A549 (cell line): ENCODE measurements at regions not wholly inside any gene's neighbourhood (a gene's known extent, or its start where the extent isn't known, plus 50 kb on each side); places are given as distances from the start of the nearest gene placed in this dataset.

Experiments used
- E2F6 ChIP-seq: IDR thresholded peaks from 2 replicates; pipeline ENCODE4 v1.6.1; 2012; ENCODE audit warnings: low read depth, borderline replicate concordance
- EP300 ChIP-seq, 2 experiments: fragments of >200 bp; sonication (Bioruptor Twin); formaldehyde crosslinking; IDR thresholded peaks; 2 replicates in 1 of 2; 3 replicates in 1 of 2; pipeline ENCODE4 v1.6.1; 2016 to 2017
- HEYL ChIP-seq: fragments of 250-450 bp; sonication (Bioruptor Pico); IDR thresholded peaks from 2 replicates; pipeline ENCODE4 v1.8.0; 2021; ENCODE audit warnings: mild to moderate bottlenecking, moderate library complexity
- JUNB ChIP-seq: fragments of >200 bp; sonication (Bioruptor Twin); formaldehyde crosslinking; IDR thresholded peaks from 2 replicates; pipeline ENCODE4 v1.6.1; 2016
- KDM1A ChIP-seq: fragments of 200-600 bp; sonication (generic); IDR thresholded peaks from 2 replicates; pipeline ENCODE4 v1.6.1; 2016; ENCODE audit warnings: low read depth, mild to moderate bottlenecking
- KDM5A ChIP-seq: fragments of 200-600 bp; sonication (generic); IDR thresholded peaks from 2 replicates; pipeline ENCODE4 v1.6.1; 2016; ENCODE audit warnings: antibody characterized with exemption, mild to moderate bottlenecking
- MYC ChIP-seq: IDR thresholded peaks from 2 replicates; pipeline ENCODE4 v1.6.1; 2012; ENCODE audit warnings: mild to moderate bottlenecking, inconsistent platforms, low read length, improper control_type of control experiment, borderline replicate concordance
- NR3C1 ChIP-seq: fragments of >200 bp; sonication (Bioruptor Twin); formaldehyde crosslinking; IDR thresholded peaks from 3 replicates; pipeline ENCODE4 v1.6.1; 2017
- POLR2A ChIP-seq: IDR thresholded peaks from 2 replicates; pipeline ENCODE4 v1.6.1; 2012; ENCODE audit warnings: mild to moderate bottlenecking, low read length
- RFX5 ChIP-seq: fragments of 450-650 bp; IDR thresholded peaks from 2 replicates; pipeline ENCODE4 v1.7.1; 2014; ENCODE audit warnings: antibody characterized with exemption, mild to moderate bottlenecking, moderate library complexity
- SMC3 ChIP-seq: fragments of >200 bp; sonication (Bioruptor Twin); formaldehyde crosslinking; IDR thresholded peaks from 3 replicates; pipeline ENCODE4 v1.6.1; 2018; ENCODE audit warnings: inconsistent platforms
- TP53 ChIP-seq: fragments of 250-450 bp; sonication (Bioruptor Pico); IDR thresholded peaks from 2 replicates; pipeline ENCODE4 v1.5.0; 2021; ENCODE audit warnings: mild to moderate bottlenecking, moderate library complexity
- TF ChIP-seq, protein P1 (sequence below): fragments of >200 bp; sonication (Bioruptor Twin); formaldehyde crosslinking; IDR thresholded peaks from 3 replicates; pipeline ENCODE4 v1.5.1; 2016

DNA sequence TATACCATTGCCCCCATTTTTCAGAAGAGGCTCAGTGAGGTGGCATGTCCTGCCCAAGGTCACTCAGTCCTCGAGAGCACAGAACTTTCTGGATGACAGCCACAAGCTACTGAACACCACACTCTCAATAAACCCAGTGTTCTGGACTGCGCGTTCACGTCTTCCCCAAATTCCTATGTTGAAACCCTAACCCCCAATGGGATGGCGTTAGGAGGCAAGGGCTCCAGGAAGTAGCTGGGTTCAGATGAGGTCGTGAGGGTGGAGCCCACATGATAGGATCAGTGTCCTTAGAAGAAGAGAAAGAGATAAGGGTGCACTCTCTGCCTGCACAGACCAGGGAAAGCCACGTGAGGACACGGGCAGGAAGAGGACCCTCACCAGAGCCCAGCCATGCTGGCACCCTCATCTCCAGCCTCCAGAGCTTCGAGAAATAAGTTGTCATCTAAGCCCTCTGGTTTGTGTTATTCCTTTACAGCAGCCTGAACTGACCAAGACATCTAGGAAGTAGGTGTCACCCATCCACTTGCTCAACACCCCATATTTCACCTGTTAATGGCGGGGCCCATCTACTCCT, 324.0 kb downstream of the UACA start:
- TF ChIP-seq, protein P1, sequence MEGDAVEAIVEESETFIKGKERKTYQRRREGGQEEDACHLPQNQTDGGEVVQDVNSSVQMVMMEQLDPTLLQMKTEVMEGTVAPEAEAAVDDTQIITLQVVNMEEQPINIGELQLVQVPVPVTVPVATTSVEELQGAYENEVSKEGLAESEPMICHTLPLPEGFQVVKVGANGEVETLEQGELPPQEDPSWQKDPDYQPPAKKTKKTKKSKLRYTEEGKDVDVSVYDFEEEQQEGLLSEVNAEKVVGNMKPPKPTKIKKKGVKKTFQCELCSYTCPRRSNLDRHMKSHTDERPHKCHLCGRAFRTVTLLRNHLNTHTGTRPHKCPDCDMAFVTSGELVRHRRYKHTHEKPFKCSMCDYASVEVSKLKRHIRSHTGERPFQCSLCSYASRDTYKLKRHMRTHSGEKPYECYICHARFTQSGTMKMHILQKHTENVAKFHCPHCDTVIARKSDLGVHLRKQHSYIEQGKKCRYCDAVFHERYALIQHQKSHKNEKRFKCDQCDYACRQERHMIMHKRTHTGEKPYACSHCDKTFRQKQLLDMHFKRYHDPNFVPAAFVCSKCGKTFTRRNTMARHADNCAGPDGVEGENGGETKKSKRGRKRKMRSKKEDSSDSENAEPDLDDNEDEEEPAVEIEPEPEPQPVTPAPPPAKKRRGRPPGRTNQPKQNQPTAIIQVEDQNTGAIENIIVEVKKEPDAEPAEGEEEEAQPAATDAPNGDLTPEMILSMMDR: no peak
- TF ChIP-seq POLR2A (no peak), MYC (no peak), E2F6 (no peak), KDM5A (no peak), SMC3 (no peak), EP300 (IDR thresholded peaks at IDR 0.05) (no peak), KDM1A (no peak), TP53 (CRISPR knock-in tag) (no peak), HEYL (CRISPR knock-in tag) (no peak), NR3C1 (no peak), JUNB (no peak), RFX5 (no peak)
